Thyroid gland (tissue), 4 donors: ENCODE measurements at regions not wholly inside any gene's neighbourhood (a gene's known extent, or its start where the extent isn't known, plus 50 kb on each side); places are given as distances from the start of the nearest gene placed in this dataset.

Experiments used
- DNase-seq, 2 donors: peaks; one replicate each; pipeline ENCODE4 v3.0.0-alpha.2; 2019
- H3K27ac ChIP-seq, 3 donors: fragments of 200-600 bp; sonication (generic); 1 replicate in 2 of 3; 2 replicates in 1 of 3; pipeline ENCODE4 v1.5.1; 2016 to 2019; ENCODE audit warnings: mild to moderate bottlenecking in 1 of 3, moderate library complexity in 1 of 3
- H3K27me3 ChIP-seq: fragments of 200-600 bp; sonication (generic); one replicate; pipeline ENCODE4 v1.5.1; 2019
- H3K36me3 ChIP-seq, 2 donors: fragments of 200-600 bp; sonication (generic); one replicate each; pipeline ENCODE4 v1.5.1; 2016 to 2019
- H3K4me1 ChIP-seq, 2 donors: fragments of 200-600 bp; sonication (generic); one replicate each; pipeline ENCODE4 v1.5.1; 2017 to 2019
- H3K4me3 ChIP-seq, 3 donors: fragments of 200-600 bp; sonication (generic); replicated peaks in 1 of 3; 1 replicate in 2 of 3; 2 replicates in 1 of 3; pipeline ENCODE4 v1.5.1; 2016; ENCODE audit warnings: mild to moderate bottlenecking in 1 of 3
- H3K9me3 ChIP-seq: fragments of 200-600 bp; sonication (generic); one replicate; pipeline ENCODE4 v1.5.1; 2017
- CTCF ChIP-seq, 6 experiments: fragments of 200-600 bp in 3 of 6; fragments of 450-650 bp in 3 of 6; sonication (generic) in 3 of 6; IDR thresholded peaks; one replicate each; pipeline ENCODE4 v1.5.1; 2016 to 2019; ENCODE audit warnings: antibody characterized with exemption in 6 of 6, mild to moderate bottlenecking in 2 of 6, inconsistent platforms in 1 of 6, moderate library complexity in 1 of 6
- POLR2A ChIP-seq, 2 donors: fragments of 450-650 bp; IDR thresholded peaks; one replicate each; pipeline ENCODE4 v1.6.1; 2017; ENCODE audit warnings: antibody characterized with exemption in 2 of 2, mild to moderate bottlenecking in 2 of 2, moderate library complexity in 1 of 2
- WGBS, 2 donors: methylation state at CpG; one replicate each; pipeline ENCODE4 v1.1.5; 2017; 5-methylcytosine and 5-hydroxymethylcytosine counted together
- intact Hi-C: fragments of 100-400 bp; cut with DNase I; formaldehyde crosslinking; loops from one replicate; pipeline ENCODE4 v1.15.1; 2023

GRCh38 chr16:55949518-55949917 lies 74.3 kb upstream of the CES5A start:
- no peaks in the 10 kb centered on the region for H3K4me1 ChIP-seq
- no peak overlapping the region for H3K27ac ChIP-seq
- H3K4me3 ChIP-seq, result no peak overlapping the region
- no peaks in the 10 kb centered on the region for H3K27me3 ChIP-seq
- no peak for DNase-seq
- no peaks in the 10 kb centered on the region for H3K9me3 ChIP-seq
- WGBS, 2 donors, result 55 to 67% methylated on average over 1 of the region's 1 CpG
- no peak for TF ChIP-seq CTCF (IDR thresholded peaks at IDR 0.05)
- TF ChIP-seq POLR2A (IDR thresholded peaks at IDR 0.05), result no peak
- intact Hi-C loops, result no loop called here
- H3K36me3 ChIP-seq, result no peaks in the 10 kb centered on the region

DNA sequence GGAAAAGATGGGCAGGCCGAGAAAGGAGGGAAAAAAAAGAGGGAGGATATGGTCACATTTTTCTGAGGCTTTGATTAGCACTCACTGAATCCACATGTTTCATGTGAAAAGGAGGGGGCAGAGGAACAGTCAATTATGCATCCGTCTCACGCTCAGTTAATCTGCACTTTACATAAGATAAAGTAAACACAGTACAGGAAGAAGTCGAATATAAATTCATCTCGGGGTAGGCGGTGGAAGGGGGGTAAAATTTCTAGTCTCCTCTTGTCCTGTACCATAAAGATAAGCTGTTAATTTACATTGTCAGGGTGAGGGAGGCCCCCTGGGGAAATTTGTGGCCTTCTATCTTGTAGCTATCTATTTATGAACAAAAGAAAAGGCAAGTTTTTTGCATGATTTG lies 73.1 kb upstream of the CES5A start:
- DNase-seq, result no peak

GRCh38 chr16:55947366-55947765 lies 72.2 kb upstream of the CES5A start:
- TF ChIP-seq POLR2A (IDR thresholded peaks at IDR 0.05) (no peak), CTCF (IDR thresholded peaks at IDR 0.05) (no peak)
- Histone ChIP-seq H3K27me3 (no peaks in the 10 kb centered on the region), H3K9me3 (no peaks in the 10 kb centered on the region), H3K27ac (no peak overlapping the region), H3K4me1 (no peaks in the 10 kb centered on the region), H3K36me3 (no peaks in the 10 kb centered on the region), H3K4me3 (no peak overlapping the region)
- 65 to 71% methylated on average over 1 of the region's 1 CpG for WGBS, 2 donors
- intact Hi-C loops, result no loop called here
- DNase-seq, result no peak

More for the DNA sequence above, 73.1 kb upstream of the CES5A start:
- H3K27ac ChIP-seq, result no peak overlapping the region
- no peak overlapping the region for H3K4me3 ChIP-seq
- TF ChIP-seq POLR2A (IDR thresholded peaks at IDR 0.05), result no peak
- no peak for TF ChIP-seq CTCF (IDR thresholded peaks at IDR 0.05)
- 52 to 53% methylated on average over 6 of the region's 6 CpGs for WGBS, 2 donors
- no peaks in the 10 kb centered on the region for H3K27me3 ChIP-seq
- no peaks in the 10 kb centered on the region for H3K9me3 ChIP-seq
- no peaks in the 10 kb centered on the region for H3K36me3 ChIP-seq
- intact Hi-C loops, result no loop called here
- no peaks in the 10 kb centered on the region for H3K4me1 ChIP-seq

DNA sequence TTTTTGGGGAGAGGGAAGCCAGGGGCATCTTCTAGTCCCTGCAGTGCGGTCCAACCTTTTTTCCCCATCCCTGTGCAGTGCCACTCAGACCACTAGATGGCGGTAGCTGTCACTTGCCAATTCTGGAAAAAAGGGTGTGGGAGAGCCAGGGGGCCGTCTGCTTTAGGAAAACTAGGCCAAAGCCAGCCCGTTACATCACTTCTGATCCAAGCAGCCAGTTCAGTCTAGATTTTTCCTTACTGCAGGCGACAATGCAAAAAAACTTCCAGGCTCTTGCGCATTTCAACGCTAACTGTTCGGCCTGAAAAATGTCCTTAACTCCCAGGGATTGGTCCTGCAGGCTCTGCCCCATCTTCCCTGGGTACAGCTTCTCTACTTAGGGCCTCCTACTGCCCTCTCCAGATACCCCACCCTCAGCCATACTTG lies 69.2 kb upstream of the CES5A start:
- 40 to 45% methylated on average over 8 of the region's 8 CpGs for WGBS, 2 donors
- Histone ChIP-seq H3K27me3 (no peaks in the 10 kb centered on the region), H3K4me1 (no peaks in the 10 kb centered on the region), H3K4me3 (no peak overlapping the region), H3K27ac (no peak overlapping the region), H3K36me3 (no peaks in the 10 kb centered on the region), H3K9me3 (no peaks in the 10 kb centered on the region)
- intact Hi-C loops, result loop anchor here (2.0 kb wide), 1 partner anchor 374 kb away; no protein-coding TSS in a partner anchor
- peak; percentile 58 to 65 for DNase-seq
- peak; percentile 72 to 92 (median 82) for TF ChIP-seq CTCF (IDR thresholded peaks at IDR 0.05)
- TF ChIP-seq POLR2A (IDR thresholded peaks at IDR 0.05), result no peak

GRCh38 chr16:55943267-55943666 lies 68.1 kb upstream of the CES5A start:
- no peaks in the 10 kb centered on the region for H3K27me3 ChIP-seq
- no peaks in the 10 kb centered on the region for H3K9me3 ChIP-seq
- no peak for DNase-seq
- 66 to 68% methylated on average over 4 of the region's 4 CpGs for WGBS, 2 donors
- H3K36me3 ChIP-seq, result no peaks in the 10 kb centered on the region
- intact Hi-C loops, result no loop called here
- H3K4me1 ChIP-seq, result no peaks in the 10 kb centered on the region
- no peak for TF ChIP-seq POLR2A (IDR thresholded peaks at IDR 0.05)
- TF ChIP-seq CTCF (IDR thresholded peaks at IDR 0.05), result no peak
- no peak overlapping the region for H3K4me3 ChIP-seq
- no peak overlapping the region for H3K27ac ChIP-seq
